Keratinocyte (primary cell): ENCODE measurements at regions not wholly inside any gene's neighbourhood (a gene's known extent, or its start where the extent isn't known, plus 50 kb on each side); places are given as distances from the start of the nearest gene placed in this dataset.

ENCODE experiments used
- DNase-seq: peaks from one replicate; pipeline ENCODE4 v3.0.0-alpha.2; 2011; ENCODE audit warnings: low read depth, missing footprints, low spot score
- FAIRE-seq: peaks from 2 replicates; lab custom pipeline; 2011; peaks lifted over from hg19 to GRCh38; lab: Jason Lieb, UNC
- H2AFZ ChIP-seq: 2 replicates; pipeline ENCODE4 v1.6.0; 2012; ENCODE audit warnings: low read length, control low read depth, inconsistent platforms; ENCODE audit not compliant: control insufficient read depth
- H3K27ac ChIP-seq: 2 replicates; pipeline ENCODE4 v1.5.1; 2011; ENCODE audit warnings: low read length; ENCODE audit not compliant: control insufficient read depth, insufficient read depth
- H3K27me3 ChIP-seq: 3 replicates; pipeline ENCODE4 v1.6.0; 2011; ENCODE audit warnings: low read length; ENCODE audit not compliant: control insufficient read depth, insufficient read depth; ENCODE audit errors: extremely low read depth
- H3K36me3 ChIP-seq, 2 experiments: 2 replicates in 1 of 2; 3 replicates in 1 of 2; pipeline ENCODE4 v1.5.1; 2011; ENCODE audit warnings: low read length in 2 of 2, mild to moderate bottlenecking in 1 of 2; ENCODE audit not compliant: control insufficient read depth in 2 of 2, insufficient read depth in 2 of 2; ENCODE audit errors: extremely low read depth in 1 of 2
- H3K4me1 ChIP-seq: 3 replicates; pipeline ENCODE4 v1.5.1; 2011; ENCODE audit warnings: low read length; ENCODE audit not compliant: control insufficient read depth, insufficient read depth; ENCODE audit errors: extremely low read depth
- H3K4me2 ChIP-seq: 3 replicates; pipeline ENCODE4 v1.6.0; 2011; ENCODE audit warnings: low read depth, low read length; ENCODE audit not compliant: control insufficient read depth, insufficient read depth; ENCODE audit errors: extremely low read depth
- H3K4me3 ChIP-seq, 3 experiments: fragments of 200-600 bp in 1 of 3; sonication (generic) in 1 of 3; 2 replicates in 2 of 3; 3 replicates in 1 of 3; pipeline ENCODE4 v1.5.1; 2011 to 2016; ENCODE audit warnings: low read length in 3 of 3, mild to moderate bottlenecking in 3 of 3, control low read depth in 2 of 3, inconsistent platforms in 1 of 3, low read depth in 1 of 3, mixed read lengths in 1 of 3, mixed run types in 1 of 3, moderate library complexity in 1 of 3; ENCODE audit not compliant: control insufficient read depth in 2 of 3, insufficient read depth in 2 of 3; ENCODE audit errors: extremely low read depth in 1 of 3
- H3K79me2 ChIP-seq: 2 replicates; pipeline ENCODE4 v1.6.0; 2012; ENCODE audit warnings: low read length; ENCODE audit not compliant: control insufficient read depth, insufficient read depth
- H3K9ac ChIP-seq: 3 replicates; pipeline ENCODE4 v1.6.0; 2011; ENCODE audit warnings: low read length; ENCODE audit not compliant: control insufficient read depth, insufficient read depth; ENCODE audit errors: extremely low read depth
- H3K9me1 ChIP-seq: 3 replicates; pipeline ENCODE4 v1.6.0; 2011; ENCODE audit warnings: low read length; ENCODE audit not compliant: control insufficient read depth, insufficient read depth; ENCODE audit errors: extremely low read depth
- H3K9me3 ChIP-seq: 2 replicates; pipeline ENCODE4 v1.5.1; 2012; ENCODE audit warnings: low read depth, low read length; ENCODE audit not compliant: control insufficient read depth
- H4K20me1 ChIP-seq: 3 replicates; pipeline ENCODE4 v1.6.0; 2011; ENCODE audit warnings: low read length; ENCODE audit not compliant: control insufficient read depth, insufficient read depth; ENCODE audit errors: extremely low read depth
- EZH2 ChIP-seq: IDR thresholded peaks from one replicate; pipeline ENCODE4 v1.6.1; 2012; ENCODE audit warnings: inconsistent platforms, mild to moderate bottlenecking, low read length, moderate library complexity
- dilution Hi-C: fragments of 300-500 bp; cut with MboI; formaldehyde crosslinking; loops from one replicate; pipeline ENCODE4 v1.7.0; 2020; ENCODE audit warnings: low sequenced_read_pairs; ENCODE audit not compliant: extremely low pct_ligation_motif_present
- TF ChIP-seq, protein P1 (sequence below), 3 experiments: IDR thresholded peaks in 1 of 3; conservative IDR thresholded peaks in 1 of 3; optimal IDR thresholded peaks in 1 of 3; 2 replicates in 2 of 3; 3 replicates in 1 of 3; pipeline versions ENCODE3 to v1.5.1; 2011; ENCODE audit warnings: low read length in 3 of 3, mild to moderate bottlenecking in 3 of 3, moderate library complexity in 2 of 3, control low read depth in 1 of 3, inconsistent platforms in 1 of 3; ENCODE audit not compliant: insufficient read depth in 2 of 3; ENCODE audit errors: extremely low read depth in 1 of 3

DNA sequence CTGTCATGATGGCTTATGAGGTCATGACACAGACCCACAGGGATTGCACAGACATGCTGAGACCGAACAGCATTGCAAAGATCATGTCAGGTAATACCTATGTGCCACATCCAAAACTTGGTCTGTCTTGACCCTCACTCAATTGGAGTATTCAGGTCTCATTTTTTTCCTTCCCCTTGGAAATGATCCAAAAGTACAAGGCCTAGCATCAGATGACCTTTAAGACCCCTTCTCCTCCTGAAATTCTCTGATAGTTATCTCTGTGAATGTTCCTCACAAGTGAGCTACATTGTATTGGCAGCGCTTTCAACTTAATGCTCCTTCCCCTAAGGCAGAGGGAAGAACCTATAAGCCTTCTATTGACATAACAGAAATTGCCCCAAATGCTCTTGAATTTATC, 507.4 kb upstream of the JARID2 start:
- FAIRE-seq (no peak), DNase-seq (no peak)
- Histone ChIP-seq H3K9me1 (no peaks in the 10 kb centered on the region), H3K4me2 (no peak overlapping the region), H4K20me1 (no peaks in the 10 kb centered on the region), H3K9ac (no peak overlapping the region), H3K79me2 (no peaks in the 10 kb centered on the region), H3K4me1 (peaks cover 37% of the 10 kb centered on the region), H3K4me3 (no peak overlapping the region), H3K27me3 (no peaks in the 10 kb centered on the region), H3K9me3 (peaks cover 2% of the 10 kb centered on the region), H3K36me3 (no peaks in the 10 kb centered on the region), H2AFZ (no peak overlapping the region), H3K27ac (no peak overlapping the region)
- dilution Hi-C loops = no loop called here
- no peak for TF ChIP-seq EZH2
- TF ChIP-seq, protein P1, sequence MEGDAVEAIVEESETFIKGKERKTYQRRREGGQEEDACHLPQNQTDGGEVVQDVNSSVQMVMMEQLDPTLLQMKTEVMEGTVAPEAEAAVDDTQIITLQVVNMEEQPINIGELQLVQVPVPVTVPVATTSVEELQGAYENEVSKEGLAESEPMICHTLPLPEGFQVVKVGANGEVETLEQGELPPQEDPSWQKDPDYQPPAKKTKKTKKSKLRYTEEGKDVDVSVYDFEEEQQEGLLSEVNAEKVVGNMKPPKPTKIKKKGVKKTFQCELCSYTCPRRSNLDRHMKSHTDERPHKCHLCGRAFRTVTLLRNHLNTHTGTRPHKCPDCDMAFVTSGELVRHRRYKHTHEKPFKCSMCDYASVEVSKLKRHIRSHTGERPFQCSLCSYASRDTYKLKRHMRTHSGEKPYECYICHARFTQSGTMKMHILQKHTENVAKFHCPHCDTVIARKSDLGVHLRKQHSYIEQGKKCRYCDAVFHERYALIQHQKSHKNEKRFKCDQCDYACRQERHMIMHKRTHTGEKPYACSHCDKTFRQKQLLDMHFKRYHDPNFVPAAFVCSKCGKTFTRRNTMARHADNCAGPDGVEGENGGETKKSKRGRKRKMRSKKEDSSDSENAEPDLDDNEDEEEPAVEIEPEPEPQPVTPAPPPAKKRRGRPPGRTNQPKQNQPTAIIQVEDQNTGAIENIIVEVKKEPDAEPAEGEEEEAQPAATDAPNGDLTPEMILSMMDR (optimal IDR thresholded peaks at IDR 0.05 in 1 of 3, IDR thresholded peaks at IDR 0.05 in 1 of 3, conservative IDR thresholded peaks at IDR 0.05 in 1 of 3; ENCODE audit: extremely low read depth in 1 of 3, insufficient read depth in 2 of 3, low read length in 3 of 3) = no peak

GRCh38 chr6:14738933-14739332, 506.9 kb upstream of the JARID2 start:
- Histone ChIP-seq H2AFZ (no peak overlapping the region), H3K9me1 (no peaks in the 10 kb centered on the region), H3K4me1 (peaks cover 37% of the 10 kb centered on the region), H3K9ac (no peak overlapping the region), H3K79me2 (no peaks in the 10 kb centered on the region), H3K27ac (no peak overlapping the region), H3K36me3 (no peaks in the 10 kb centered on the region), H3K4me3 (no peak overlapping the region), H3K4me2 (no peak overlapping the region), H4K20me1 (no peaks in the 10 kb centered on the region), H3K9me3 (peaks cover 2% of the 10 kb centered on the region), H3K27me3 (no peaks in the 10 kb centered on the region)
- FAIRE-seq = no peak
- DNase-seq = no peak
- TF ChIP-seq, protein P1 (optimal IDR thresholded peaks at IDR 0.05 in 1 of 3, IDR thresholded peaks at IDR 0.05 in 1 of 3, conservative IDR thresholded peaks at IDR 0.05 in 1 of 3; ENCODE audit: extremely low read depth in 1 of 3, insufficient read depth in 2 of 3, low read length in 3 of 3) = no peak
- no peak for TF ChIP-seq EZH2
- dilution Hi-C loops = no loop called here
